Muscle of arm (tissue), 1 donor: ENCODE measurements at regions not wholly inside any gene's neighbourhood (a gene's known extent, or its start where the extent isn't known, plus 50 kb on each side); places are given as distances from the start of the nearest gene placed in this dataset.
"Not testable (repeated sequence)": the region's sequence is repeated elsewhere in the genome, so short reads cannot be mapped to it uniquely, and the experiment has no call there.

Experiments used
- DNase-seq: peaks from one replicate; pipeline ENCODE4 v3.0.0-alpha.2; 2013

DNA sequence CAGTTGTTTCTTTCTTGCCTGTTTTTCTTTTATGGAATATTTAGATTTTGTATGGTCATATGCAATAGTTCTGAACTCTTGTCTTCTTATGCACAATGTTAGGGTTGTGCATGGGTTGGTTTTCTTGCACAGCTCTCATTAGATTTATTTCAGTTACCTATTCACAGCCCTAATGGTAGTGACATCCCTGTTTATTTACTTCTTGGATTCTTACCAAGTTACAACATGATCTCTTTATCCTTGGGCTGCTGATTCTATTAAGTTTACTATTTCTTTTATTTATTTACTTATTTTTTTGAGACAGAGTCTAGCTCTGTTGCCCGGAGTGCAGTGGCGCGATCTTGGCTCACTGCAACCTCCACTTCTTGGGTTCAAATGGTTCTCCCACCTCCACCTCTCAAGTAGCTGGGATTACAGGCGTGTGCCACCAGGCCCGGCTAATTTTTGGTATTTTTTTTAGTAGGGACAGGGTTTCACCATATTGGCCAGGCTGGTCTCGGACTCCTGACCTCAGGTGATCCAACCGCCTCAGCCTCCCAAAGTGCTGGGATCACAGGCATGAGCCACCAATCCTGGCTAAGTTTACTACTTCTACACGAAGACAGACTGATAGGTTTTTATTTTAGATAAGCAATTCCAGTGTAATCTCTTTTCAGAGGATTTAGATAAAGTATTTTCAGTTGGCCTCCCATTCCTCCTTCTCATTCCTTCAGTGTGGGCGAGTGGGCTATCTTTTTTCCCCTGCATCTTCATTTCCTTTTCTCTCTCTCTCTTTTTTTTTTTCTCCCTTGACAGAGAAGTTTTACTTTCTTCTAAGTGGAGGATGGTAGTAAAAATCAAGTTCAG lies 395.1 kb upstream of the RGS6 start:
- DNase-seq: no peak

DNA sequence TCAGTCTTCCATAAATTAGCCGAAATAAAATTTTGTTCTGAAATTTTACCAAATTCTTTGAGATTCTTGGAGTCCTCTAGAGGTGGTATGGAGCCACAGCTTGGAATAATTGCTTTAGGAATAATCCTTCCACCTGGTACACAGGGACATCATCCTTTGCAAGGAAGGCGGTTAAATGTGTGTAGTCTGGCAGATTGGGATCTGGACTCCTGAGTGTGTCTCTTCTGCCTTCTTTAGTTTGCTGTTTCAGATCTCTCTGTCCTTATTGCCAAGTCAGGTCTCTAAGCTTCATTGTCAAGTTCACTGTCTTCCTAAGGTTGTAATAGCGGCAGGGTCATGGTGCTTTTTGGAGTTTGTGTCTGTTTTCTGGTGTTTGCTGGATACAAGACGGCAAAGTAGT lies 393.9 kb upstream of the RGS6 start:
- no peak for DNase-seq

DNA sequence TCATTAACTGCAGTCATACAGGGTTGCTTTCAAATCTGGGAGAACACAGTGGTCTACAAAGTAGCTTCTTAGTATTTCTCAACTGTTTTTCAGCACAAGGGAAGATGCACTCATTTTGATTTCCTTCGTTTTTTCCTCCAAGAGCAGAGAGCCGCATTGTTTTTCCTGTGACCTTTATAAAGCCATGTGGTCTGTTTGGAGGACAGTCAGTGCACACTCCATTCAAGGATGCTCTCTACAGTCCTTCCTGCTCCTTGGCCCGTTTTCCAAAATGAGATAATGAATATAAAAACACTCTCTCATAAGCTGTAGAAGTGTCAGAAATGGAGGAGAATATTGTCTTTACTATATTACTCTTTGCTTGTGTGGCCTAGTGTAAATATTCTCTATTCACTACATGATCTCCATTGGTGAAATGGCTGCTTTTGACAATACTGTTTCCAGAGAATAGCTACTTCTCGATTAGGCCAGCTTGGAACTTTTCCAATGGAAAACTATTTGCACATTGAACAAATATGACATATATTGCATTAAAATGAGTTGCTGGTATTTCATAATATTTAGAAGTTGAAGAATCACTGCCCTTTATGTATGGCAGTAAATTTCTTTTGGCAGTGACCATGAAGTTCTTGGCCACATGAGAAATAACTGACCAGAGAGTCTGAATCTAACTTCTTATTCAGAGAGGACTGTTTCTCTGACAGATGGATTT lies 393.1 kb upstream of the RGS6 start:
- no peak for DNase-seq

DNA sequence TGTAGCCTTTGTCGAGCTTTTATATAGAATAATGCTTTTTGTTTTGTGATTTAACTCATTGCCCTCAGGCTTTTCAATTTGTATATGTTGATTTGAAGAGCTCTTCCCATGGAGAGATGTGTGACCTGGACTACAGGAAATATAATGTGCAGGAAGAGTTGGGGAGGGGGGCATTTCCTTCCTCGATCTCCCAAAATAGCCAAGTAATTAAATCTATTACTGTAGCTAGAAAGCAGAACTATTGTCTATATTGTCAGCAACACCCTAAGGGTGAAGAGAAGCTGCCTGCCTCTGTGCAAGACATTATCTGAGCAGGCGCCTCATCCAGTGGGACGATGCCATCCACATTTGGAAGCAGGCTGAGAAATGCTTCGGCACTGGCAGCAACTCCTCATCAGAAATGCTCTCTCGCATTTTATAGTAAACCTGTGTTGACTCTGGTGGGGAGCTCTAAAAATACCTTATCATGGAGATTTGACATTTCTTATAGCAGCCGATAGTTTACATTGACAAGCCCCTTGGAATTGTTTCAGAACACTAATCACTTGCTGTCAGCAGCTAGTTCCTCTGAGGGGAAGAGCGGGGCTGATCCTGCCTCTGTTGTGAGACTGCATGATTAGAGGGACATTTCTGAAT lies 392.5 kb upstream of the RGS6 start:
- DNase-seq: no peak

DNA sequence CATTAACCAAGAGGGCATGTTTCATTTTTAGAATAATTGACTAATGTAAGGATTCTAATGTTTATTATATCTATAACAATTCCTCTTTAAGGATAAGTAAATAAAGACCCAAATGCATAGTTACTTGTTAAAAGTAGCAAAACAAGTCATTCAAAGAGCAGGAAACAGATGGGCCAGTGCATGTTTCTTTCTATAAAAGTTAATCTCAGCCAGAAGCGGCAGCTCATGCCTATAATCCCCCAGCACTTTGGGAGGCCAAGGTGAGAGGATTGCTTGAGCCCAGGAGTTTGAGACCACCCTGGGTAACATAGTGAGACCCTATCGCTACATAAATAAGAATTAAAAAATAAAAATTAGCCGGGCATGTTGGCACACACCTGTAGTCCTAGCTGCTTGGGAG lies 391.0 kb upstream of the RGS6 start:
- no peak for DNase-seq

DNA sequence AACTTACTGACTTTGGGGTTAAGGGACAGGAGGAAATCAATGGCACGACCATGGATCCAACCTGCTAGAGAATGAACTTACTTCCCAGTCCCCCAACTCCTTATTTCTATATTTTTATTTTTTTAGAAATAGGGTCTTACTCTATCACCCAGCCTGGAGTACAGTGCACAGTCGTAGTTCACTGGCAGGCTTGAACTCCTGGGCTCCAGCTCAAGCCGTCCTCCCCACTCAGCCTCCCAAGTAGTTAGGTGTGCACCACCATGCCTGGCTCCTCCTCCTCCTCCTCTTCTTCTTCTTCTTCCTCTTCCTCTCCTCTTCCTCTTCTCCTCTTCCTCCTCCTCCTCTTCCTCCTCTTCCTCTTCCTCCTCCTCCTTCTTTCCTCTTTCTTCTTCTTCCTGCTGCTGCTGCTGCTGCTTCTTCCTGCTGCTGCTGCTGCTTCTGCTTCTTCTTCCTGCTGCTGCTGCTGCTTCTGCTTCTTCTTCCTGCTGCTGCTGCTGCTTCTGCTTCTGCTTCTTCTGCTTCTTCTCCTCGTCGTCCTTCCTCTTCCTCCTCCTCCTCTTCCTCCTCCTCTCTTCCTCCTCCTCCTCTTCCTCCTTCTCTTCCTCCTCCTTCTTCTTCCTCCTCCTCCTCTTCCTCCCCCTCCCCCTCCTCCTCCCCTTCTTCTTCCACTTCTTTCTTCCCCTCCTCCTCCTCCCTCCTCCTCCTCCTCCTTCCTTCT lies 390.1 kb upstream of the RGS6 start:
- DNase-seq: no peak

DNA sequence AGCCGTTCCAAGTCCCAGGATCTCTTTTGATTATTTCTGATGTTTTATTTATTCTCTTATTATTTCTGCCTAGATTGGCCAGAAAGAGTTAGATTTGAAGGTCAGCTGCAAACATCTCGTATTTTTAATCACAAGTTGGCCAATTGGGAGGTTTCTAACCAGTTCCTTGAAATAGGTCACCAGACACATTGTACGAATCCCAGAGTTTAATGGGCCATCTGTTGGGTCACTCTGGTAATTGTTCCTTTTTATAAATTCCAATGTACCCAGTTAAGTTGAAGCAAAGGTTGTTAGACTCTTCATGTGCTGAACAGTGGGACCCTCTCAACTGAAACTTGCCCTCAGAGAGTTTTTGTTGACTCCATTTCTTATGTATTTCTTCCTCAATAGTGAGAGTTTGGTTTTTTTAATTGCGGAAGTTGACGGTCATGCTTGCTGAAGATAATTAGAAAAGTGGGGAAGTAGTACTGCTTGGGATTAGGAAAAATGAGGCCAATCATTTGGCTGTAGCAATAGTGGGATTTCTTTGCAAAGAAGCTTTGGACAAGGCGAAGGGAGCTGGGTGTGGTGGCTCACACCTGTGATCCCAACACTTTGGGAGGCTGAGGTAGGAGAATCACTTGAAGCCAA lies 382.7 kb upstream of the RGS6 start:
- DNase-seq: no peak

DNA sequence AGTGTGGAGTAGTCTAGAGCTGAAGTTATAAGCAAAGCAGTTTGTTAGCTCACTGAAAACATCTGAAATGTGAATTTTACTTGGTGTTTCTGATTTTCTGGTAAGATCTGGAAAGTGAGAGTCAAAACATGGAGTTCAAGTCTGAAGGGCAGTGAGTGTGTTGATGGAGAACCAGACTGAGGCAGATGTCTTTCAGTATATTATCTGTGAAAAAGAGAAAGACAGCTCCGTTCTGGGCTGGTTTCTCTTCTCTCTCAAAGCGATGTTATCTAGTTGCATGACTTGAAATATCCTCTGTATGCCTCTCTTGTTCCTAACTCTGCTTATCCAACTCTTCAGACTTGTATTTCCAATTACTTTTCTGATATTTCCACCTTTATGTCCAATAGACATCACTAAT lies 381.9 kb upstream of the RGS6 start:
- no peak for DNase-seq

DNA sequence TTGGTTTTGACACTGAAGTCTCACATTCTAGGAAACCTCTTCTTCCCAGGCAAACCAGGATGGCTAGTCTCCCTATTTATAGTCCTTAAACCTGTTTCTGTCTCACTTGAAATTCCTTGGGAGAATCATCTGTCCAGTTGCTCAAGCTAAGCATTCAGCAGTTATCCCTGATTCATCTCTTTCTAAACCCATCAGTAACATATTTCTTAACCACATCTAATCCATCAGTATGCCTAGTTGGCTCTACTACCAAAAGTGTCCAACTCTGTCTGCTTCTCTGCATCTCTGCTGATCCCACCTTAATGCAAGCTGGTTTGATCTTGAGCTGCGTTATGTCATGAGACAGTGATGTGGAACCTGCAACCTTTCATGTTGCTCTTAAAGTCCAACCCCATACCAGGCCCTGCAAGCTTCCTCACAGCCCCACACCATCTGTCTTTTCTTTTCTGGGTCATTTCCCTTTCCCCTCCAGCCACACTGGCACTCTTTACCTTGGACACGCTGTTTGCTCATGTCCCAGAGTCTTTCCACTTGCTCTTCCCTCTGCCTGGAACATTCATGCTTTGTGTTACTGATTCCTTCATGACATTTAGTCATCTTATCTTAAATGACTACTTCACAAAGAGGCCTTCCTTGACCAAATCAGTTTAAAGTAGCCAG lies 380.8 kb upstream of the RGS6 start:
- DNase-seq: no peak

DNA sequence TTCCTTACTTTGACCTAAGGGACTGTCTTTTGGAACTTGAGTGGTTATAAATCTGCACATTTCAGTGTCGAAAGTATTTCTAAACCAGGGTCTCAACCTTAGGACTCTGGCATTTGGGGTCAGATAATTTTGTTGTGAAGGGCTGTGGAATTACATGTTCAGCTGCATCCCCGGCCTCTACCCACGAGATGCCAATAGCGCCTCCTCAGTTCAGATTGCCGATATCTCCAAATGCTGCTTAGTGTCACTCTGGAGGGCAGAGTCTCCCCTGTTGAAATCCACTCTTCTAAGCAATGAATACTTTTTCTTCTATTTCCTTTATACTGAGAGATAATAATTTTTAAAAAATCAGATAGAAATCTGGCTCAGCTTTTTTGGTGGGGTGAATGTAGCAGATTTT lies 379.4 kb upstream of the RGS6 start:
- DNase-seq: no peak

DNA sequence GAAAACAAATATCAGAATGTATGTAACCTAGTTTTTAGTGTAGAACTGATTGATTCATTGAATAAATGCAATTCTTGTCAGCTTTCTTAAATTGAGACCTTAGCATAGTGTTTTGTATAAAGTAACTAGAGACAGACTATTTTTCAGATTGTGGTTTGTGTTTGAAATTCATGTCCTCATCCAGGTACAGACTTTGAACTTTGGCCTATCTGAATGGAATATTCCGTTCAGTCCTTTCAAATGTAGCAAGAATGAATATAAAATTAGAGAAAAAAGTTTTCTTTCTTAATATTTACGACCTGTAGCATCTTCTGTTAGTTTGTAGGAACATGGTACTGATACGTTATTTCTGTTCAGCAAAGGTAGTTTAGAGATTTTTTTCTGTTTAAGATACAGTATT lies 378.4 kb upstream of the RGS6 start:
- DNase-seq: no peak

DNA sequence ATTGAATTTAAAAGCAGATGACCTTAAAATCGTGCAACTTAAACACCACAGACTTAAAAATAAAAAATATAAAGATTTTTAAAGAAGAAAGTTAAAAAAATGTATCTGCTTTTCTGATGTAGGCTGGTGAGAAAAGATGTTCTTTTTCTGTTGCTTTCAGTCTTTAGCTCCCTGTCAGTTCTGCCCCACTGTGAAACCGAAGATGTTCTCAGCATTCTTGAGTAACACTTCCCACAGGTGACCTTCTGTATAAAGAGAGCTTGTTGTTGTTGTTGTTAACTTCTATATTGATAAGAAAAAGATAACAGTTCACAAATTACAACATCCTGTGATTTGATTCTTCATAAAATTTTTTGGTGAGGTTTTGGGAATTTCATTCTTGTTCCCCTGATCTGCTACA lies 377.9 kb upstream of the RGS6 start:
- DNase-seq: no peak

DNA sequence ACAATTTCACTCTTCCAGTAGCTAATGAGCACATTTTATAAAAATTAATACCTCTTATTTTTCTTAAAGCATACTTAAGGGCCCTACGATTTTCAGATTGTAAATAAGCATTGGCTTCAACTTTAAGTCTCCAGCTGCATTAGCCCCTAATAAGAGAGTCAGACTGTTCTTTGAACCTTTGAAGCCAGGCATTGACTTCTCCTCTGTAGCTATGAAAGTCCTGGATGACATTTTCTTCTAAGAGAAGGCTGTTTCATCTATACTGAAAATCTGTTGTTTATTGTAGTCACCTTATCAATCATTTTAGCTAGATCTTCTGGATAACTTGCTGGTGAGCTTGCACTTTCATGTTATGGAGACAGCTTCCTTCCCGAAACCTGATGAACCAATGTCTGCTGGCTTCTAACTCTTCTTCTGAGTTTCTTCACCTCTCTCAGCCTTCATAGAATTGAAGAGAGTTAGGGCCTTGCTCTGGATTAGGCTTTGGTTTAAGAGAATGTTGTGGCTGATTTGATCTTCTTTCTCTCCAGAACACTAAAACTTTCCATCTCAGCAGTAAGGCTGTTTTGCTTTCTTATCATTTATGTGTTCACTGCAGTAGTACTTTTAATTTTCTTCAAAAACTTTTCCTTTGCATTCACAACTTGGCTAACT lies 377.1 kb upstream of the RGS6 start:
- no peak for DNase-seq

DNA sequence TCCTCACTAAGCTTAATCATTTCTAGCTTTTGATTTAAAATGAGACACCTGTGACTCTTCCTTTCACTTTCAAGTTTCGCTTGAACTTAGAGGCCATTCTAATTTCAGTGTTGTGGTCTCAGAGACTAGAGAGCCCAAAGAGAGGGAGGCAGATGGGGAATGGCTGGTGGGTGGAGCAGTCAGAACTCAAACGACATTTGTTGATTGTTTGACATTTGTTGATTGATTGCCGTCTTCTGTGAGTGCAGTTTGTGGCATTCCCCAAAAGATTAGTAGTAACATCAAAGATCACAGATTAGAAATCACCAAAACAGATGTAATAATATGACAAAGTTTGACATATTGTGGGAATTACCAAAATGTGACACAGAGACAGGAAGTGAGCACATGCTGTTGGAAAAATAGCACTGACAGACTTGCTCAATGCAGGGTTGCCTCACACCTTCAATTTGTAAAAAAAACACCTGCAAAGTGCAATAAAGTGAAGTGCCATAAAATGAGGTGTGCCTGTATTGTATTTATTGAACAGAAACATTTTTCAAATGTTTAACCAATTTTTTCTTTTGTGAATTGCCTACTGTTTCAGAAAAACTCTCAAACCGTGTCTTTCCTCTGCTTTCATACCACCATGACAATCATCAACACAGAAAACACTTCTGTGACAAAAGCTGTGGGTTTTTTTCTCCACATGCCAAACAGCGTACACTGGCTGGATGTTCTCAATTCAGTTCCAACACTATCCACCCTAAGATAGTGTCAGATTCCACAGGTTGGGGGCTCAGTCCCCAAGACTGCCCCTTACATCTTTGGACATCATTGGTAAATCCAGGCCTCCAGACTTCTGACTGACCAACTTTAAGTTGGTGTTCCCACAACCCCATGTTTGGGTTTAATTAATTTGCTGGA lies 376.3 kb upstream of the RGS6 start:
- no peak for DNase-seq

DNA sequence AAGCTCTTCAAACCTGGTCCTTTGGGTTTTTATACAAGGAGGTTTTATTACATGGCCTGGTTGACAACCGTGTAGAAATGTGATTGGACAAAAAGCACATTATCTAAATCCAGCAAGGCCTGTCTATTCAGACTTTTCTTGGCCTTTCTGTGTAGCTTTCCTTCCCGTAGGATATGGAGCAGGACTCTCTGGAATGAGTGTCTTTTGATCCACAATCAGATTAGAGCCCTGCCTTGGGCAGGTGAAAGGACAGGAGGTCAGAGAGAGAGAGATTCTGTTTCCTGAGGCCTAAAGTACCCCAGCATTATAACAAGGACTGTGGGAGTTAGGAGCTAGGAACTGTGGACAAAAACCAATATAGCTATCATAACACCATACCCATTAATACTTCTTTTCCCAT lies 375.5 kb upstream of the RGS6 start:
- DNase-seq: no peak

DNA sequence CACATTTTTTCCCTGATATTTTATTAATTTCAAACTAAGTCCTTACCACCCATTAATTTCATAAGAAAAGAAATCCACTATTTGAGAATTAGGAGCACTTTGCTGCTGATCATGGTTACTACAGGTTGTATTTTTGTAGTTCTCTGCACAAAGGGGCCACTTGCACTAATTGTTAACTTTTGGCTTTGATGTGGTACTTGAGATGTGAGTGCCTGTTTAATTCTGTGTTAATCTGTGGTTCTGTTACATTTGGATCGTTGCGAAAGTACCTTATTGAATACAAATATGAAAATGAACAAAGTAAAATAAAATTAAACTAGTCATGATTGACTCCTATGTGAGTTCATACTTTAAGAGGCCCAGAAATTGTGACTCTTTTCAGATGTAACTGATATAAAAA lies 374.9 kb upstream of the RGS6 start:
- DNase-seq: no peak

DNA sequence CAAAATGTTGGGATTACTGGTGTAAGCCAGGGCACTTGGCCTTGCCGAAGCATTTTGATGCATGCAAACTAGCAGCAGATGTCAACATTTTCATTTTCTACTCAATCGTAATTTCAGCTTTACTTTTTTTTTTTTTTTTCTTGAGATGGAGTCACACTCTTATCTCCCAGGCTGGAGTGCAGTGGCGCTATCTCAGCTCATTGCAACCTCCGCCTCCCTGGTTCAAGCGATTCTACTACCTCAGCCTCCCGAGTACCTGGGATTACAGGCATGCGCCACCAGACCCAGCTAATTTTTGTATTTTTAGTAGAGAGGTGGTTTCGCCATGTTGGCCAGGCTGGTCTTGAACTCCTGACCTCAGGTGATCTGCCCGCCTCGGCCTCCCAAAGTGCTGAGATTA lies 373.3 kb upstream of the RGS6 start:
- DNase-seq: not testable (repeated sequence)

DNA sequence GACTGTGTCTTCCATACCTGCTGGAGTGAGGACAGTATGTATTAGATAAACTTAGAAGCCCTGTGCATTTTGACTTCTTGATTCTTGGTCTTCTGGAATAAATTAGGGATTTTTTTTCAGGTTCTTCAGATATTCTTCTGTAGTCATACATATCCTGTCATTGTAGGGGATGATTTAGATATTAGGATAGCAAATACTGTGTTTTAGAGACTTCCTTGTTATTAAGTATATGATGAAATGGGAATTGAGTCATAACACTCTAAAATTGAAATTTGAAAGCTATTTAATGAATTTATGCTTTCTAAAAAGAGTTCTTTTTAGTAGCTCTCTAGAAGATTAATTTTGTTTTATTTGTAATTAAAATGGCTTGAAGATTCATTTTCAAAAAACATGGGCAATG lies 371.5 kb upstream of the RGS6 start:
- no peak for DNase-seq

DNA sequence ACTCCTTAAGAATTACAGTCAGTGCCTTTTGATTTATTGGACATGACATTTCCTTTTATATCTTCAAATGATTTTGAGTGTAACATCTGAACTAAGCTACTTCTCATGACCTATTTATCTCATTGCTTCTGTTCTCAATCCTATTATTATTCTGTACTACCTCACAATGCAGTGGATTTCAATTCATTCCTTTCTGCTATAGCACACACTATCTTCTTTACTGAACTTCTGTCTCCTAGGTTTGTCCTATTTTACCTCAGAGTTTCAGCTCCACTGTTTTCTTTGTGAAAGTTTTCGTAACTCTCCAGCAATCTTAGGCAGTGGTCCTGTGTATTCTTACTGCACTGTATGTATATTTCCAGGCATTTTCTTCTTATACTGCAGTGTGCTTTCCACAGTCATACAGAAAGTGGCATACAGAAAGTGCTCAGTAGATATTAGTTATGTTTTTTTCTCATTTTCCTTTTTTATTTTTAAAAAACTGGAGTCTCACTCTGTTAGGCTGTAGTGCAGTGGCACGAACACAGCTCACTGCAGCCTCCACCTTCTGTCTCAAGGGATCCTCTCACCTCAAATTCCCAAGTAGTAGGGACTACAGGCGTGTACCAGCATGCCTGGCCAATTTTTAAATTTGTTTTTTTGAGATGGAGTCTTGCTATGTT lies 368.6 kb upstream of the RGS6 start:
- DNase-seq: no peak
